Neuron (in vitro differentiated cells): ENCODE measurements at regions not wholly inside any gene's neighbourhood (a gene's known extent, or its start where the extent isn't known, plus 50 kb on each side); places are given as distances from the start of the nearest gene placed in this dataset.

Experiments
- H2AFZ ChIP-seq: one replicate; pipeline ENCODE4 v1.6.1; 2013; ENCODE audit warnings: low read depth, mild to moderate bottlenecking, inconsistent platforms, low read length, moderate library complexity
- H3K27me3 ChIP-seq: one replicate; pipeline ENCODE4 v1.6.1; 2013; ENCODE audit warnings: low read length; ENCODE audit not compliant: insufficient read depth
- H3K36me3 ChIP-seq: one replicate; pipeline ENCODE4 v1.6.1; 2013; ENCODE audit warnings: low read length; ENCODE audit not compliant: insufficient read depth
- H3K4me1 ChIP-seq: one replicate; pipeline ENCODE4 v1.6.1; 2013; ENCODE audit warnings: low read length; ENCODE audit not compliant: insufficient read depth
- H3K4me3 ChIP-seq: 2 replicates; pipeline ENCODE4 v1.5.1; 2013; ENCODE audit warnings: mild to moderate bottlenecking, low read length, moderate library complexity
- H3K9me3 ChIP-seq: one replicate; pipeline ENCODE4 v1.6.1; 2013; ENCODE audit warnings: low read length

GRCh38 chr1:221806236-221806635, 64.3 kb upstream of the DUSP10 start:
- Histone ChIP-seq H3K4me3 (no peak overlapping the region), H2AFZ (no peak overlapping the region), H3K4me1 (no peaks in the 10 kb centered on the region), H3K9me3 (no peaks in the 10 kb centered on the region), H3K27me3 (no peaks in the 10 kb centered on the region), H3K36me3 (no peaks in the 10 kb centered on the region)

DNA sequence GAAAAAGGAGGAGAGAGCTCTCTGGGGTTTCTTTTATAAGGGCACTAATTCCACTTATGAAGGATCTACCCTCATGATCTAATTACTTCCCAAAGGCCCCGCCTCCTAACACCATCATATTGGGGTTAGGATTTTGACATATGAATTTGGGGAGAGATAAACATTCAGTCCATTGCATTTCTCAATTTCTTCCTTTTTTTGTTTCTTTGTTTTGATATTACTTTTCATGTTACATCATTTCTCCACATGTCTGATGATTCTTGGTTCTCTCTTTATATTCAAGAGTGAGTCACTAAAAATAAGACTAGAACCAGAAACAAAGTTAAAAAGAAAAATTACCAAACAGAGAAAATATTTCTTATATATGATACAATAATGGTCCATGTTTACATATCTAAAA, 63.2 kb upstream of the DUSP10 start:
- Histone ChIP-seq H3K27me3 (no peaks in the 10 kb centered on the region), H3K4me1 (no peaks in the 10 kb centered on the region), H3K36me3 (no peaks in the 10 kb centered on the region), H3K4me3 (no peak overlapping the region), H3K9me3 (no peaks in the 10 kb centered on the region), H2AFZ (no peak overlapping the region)

DNA sequence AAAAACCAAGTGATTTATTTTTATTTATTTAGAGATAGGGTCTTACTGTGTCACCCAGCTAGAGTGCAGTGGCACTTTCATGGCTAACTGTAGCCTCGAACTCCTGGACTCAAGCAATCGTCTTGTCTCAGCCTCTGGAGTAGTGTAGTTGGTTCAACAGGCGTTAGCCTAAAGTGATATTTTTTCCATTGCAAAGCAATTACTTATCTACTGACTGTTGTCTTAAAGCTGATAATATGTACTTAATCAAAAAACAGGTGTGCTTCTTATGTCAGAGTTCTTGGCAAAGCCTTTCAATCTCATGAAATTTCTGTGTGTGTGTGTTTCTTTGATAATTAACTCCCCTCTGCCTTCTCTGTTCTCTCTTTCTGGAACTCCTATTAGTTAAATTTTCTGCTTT, 62.4 kb upstream of the DUSP10 start:
- no peaks in the 10 kb centered on the region for H3K4me1 ChIP-seq
- H2AFZ ChIP-seq, result no peak overlapping the region
- no peaks in the 10 kb centered on the region for H3K36me3 ChIP-seq
- no peaks in the 10 kb centered on the region for H3K9me3 ChIP-seq
- no peaks in the 10 kb centered on the region for H3K27me3 ChIP-seq
- no peak overlapping the region for H3K4me3 ChIP-seq

DNA sequence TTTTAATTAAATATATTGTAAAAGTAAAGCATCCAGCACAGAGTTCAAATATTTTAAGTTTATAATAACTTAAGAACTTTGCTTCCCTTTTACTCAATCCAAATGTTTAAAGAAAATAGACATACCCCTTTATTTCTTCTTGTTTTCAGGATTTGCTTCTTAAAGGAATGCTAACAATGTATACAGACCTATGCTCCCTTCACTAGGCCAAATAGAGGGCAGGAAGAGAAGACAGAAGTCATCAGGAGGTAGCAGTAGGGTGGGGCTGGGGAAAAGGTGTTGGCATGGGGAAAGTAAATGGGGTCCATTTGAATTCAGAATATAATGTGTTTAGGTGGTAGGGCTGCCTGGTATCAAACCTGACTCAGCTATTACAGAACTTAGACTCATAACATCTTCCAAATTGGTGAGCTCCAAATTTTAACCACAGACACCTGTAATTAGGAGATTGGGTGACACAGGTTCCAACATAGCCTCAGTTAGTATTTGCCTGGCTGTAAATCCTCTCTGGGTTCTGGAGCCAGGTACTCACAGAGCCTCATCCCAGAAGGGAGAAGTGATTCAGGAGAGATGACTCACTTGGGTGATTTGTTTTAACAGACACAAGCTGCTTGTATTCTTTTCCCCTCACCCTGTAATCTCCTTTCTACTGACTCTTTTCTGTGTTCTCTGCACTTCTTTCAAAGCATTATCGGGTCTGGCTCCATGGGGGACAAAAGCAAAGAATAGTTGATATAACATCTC, 60.1 kb upstream of the DUSP10 start:
- no peak overlapping the region for H3K4me3 ChIP-seq
- H3K36me3 ChIP-seq, result no peaks in the 10 kb centered on the region
- no peaks in the 10 kb centered on the region for H3K9me3 ChIP-seq
- no peak overlapping the region for H2AFZ ChIP-seq
- H3K4me1 ChIP-seq, result no peaks in the 10 kb centered on the region
- no peaks in the 10 kb centered on the region for H3K27me3 ChIP-seq

GRCh38 chr1:221801251-221801661, 59.4 kb upstream of the DUSP10 start:
- H3K4me1 ChIP-seq, result no peaks in the 10 kb centered on the region
- no peaks in the 10 kb centered on the region for H3K36me3 ChIP-seq
- H2AFZ ChIP-seq, result no peak overlapping the region
- no peaks in the 10 kb centered on the region for H3K27me3 ChIP-seq
- no peaks in the 10 kb centered on the region for H3K9me3 ChIP-seq
- no peak overlapping the region for H3K4me3 ChIP-seq

GRCh38 chr1:221800831-221801230, 58.9 kb upstream of the DUSP10 start:
- no peaks in the 10 kb centered on the region for H3K36me3 ChIP-seq
- H3K4me1 ChIP-seq, result no peaks in the 10 kb centered on the region
- no peak overlapping the region for H3K4me3 ChIP-seq
- H3K9me3 ChIP-seq, result no peaks in the 10 kb centered on the region
- no peak overlapping the region for H2AFZ ChIP-seq
- no peaks in the 10 kb centered on the region for H3K27me3 ChIP-seq

GRCh38 chr1:221797506-221797905, 55.6 kb upstream of the DUSP10 start:
- Histone ChIP-seq H3K4me1 (no peaks in the 10 kb centered on the region), H3K9me3 (no peaks in the 10 kb centered on the region), H2AFZ (no peak overlapping the region), H3K36me3 (no peaks in the 10 kb centered on the region), H3K4me3 (no peak overlapping the region), H3K27me3 (no peaks in the 10 kb centered on the region)

GRCh38 chr1:221796700-221797099, 54.8 kb upstream of the DUSP10 start:
- H3K9me3 ChIP-seq, result no peaks in the 10 kb centered on the region
- H3K4me1 ChIP-seq, result no peaks in the 10 kb centered on the region
- no peaks in the 10 kb centered on the region for H3K36me3 ChIP-seq
- H3K27me3 ChIP-seq, result no peaks in the 10 kb centered on the region
- no peak overlapping the region for H2AFZ ChIP-seq
- H3K4me3 ChIP-seq, result no peak overlapping the region

- H2AFZ ChIP-seq, result no peak overlapping the region
- no peaks in the 10 kb centered on the region for H3K36me3 ChIP-seq
- no peaks in the 10 kb centered on the region for H3K4me1 ChIP-seq
- no peaks in the 10 kb centered on the region for H3K9me3 ChIP-seq
- no peaks in the 10 kb centered on the region for H3K27me3 ChIP-seq
- H3K4me3 ChIP-seq, result no peak overlapping the region
Measured at GRCh38 chr1:221795380-221795779, 53.5 kb upstream of the DUSP10 start.

GRCh38 chr1:221794935-221795334, 53.0 kb upstream of the DUSP10 start:
- no peak overlapping the region for H3K4me3 ChIP-seq
- no peaks in the 10 kb centered on the region for H3K4me1 ChIP-seq
- no peaks in the 10 kb centered on the region for H3K27me3 ChIP-seq
- H3K36me3 ChIP-seq, result no peaks in the 10 kb centered on the region
- no peaks in the 10 kb centered on the region for H3K9me3 ChIP-seq
- H2AFZ ChIP-seq, result no peak overlapping the region

GRCh38 chr1:221794079-221794670, 52.3 kb upstream of the DUSP10 start:
- no peaks in the 10 kb centered on the region for H3K36me3 ChIP-seq
- H3K4me3 ChIP-seq, result no peak overlapping the region
- no peaks in the 10 kb centered on the region for H3K9me3 ChIP-seq
- no peaks in the 10 kb centered on the region for H3K27me3 ChIP-seq
- no peaks in the 10 kb centered on the region for H3K4me1 ChIP-seq
- H2AFZ ChIP-seq, result no peak overlapping the region

GRCh38 chr1:221793439-221794078, 51.7 kb upstream of the DUSP10 start:
- Histone ChIP-seq H3K9me3 (no peaks in the 10 kb centered on the region), H2AFZ (no peak overlapping the region), H3K4me1 (no peaks in the 10 kb centered on the region), H3K4me3 (no peak overlapping the region), H3K36me3 (no peaks in the 10 kb centered on the region), H3K27me3 (no peaks in the 10 kb centered on the region)

GRCh38 chr1:221791846-221792245, 50.0 kb upstream of the DUSP10 start:
- Histone ChIP-seq H3K27me3 (no peaks in the 10 kb centered on the region), H3K4me1 (no peaks in the 10 kb centered on the region), H3K36me3 (no peaks in the 10 kb centered on the region), H2AFZ (no peak overlapping the region), H3K4me3 (no peak overlapping the region), H3K9me3 (no peaks in the 10 kb centered on the region)
